ENCODE measurements at regions not wholly inside any gene's neighbourhood (a gene's known extent, or its start where the extent isn't known, plus 50 kb on each side); places are given as distances from the start of the nearest gene placed in this dataset.

DNA sequence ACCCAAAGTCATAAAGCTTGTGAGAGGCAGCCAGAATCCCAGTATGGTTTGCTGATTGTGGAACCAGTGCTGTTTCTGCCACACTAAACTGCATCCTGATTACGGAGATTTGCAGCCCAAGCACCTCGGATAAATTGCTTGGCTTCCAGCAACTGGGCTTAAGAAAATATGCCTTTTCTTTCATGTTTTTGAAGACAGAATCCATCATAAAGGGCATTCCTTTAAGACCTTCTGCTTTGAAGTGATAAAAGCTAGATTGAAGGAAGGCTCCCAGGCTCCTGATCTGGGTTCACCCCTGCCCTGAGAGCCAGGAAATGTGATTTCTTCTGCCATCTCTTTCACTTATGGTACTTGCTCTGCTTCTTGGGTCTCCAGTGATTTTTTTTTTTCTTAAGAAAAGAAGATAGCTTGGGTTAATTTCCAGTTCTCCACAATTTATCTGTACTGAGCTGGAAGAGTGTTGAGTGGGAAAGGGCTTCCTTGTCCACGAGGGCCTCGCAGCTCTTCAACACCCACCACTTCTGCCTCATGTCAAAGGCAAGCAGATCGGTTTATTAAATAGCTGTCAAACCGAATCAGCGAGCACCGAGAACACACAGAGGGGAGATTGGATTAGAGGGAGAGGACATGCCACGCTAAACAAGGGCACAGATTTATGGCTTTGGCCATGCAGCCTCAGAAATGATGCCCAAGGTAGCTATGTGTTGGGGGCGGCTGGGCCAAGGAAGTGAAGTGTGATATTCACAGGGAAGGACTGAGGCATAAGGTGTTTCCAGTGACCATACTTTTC, 94.9 kb upstream of the TBX20 start:
- TF ChIP-seq EZH2 (IDR thresholded peaks at IDR 0.05; ENCODE audit: borderline replicate concordance, low read length): no peak
- TF ChIP-seq, protein P1, sequence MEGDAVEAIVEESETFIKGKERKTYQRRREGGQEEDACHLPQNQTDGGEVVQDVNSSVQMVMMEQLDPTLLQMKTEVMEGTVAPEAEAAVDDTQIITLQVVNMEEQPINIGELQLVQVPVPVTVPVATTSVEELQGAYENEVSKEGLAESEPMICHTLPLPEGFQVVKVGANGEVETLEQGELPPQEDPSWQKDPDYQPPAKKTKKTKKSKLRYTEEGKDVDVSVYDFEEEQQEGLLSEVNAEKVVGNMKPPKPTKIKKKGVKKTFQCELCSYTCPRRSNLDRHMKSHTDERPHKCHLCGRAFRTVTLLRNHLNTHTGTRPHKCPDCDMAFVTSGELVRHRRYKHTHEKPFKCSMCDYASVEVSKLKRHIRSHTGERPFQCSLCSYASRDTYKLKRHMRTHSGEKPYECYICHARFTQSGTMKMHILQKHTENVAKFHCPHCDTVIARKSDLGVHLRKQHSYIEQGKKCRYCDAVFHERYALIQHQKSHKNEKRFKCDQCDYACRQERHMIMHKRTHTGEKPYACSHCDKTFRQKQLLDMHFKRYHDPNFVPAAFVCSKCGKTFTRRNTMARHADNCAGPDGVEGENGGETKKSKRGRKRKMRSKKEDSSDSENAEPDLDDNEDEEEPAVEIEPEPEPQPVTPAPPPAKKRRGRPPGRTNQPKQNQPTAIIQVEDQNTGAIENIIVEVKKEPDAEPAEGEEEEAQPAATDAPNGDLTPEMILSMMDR (IDR thresholded peaks at IDR 0.05; ENCODE audit: low read length): no peak

Measured in OCI-LY1 (cell line).